HepG2 (cell line): ENCODE measurements at regions not wholly inside any gene's neighbourhood (a gene's known extent, or its start where the extent isn't known, plus 50 kb on each side); places are given as distances from the start of the nearest gene placed in this dataset.

Experiments
- ATAC-seq: fragments of 200-7000 bp; cut with Tn5 transposase; 3 replicates; pipeline ENCODE4 v1.9.1; 2020; ENCODE audit warnings: mild to moderate bottlenecking, moderate library complexity
- BruUV-seq: library from RNA; stranded (reverse); fragments of 400-500 nt; replicated peaks from 2 replicates; lab custom pipeline; 2021; lab: Mats Ljungman, UMichigan
- CTCF ChIA-PET: fragments of 300-600 bp; formaldehyde crosslinking; extraction: SDS; loops from one replicate; lab custom pipeline; 2021; ENCODE audit warnings: low total read pairs, inconsistent platforms, low intra/inter-chr PET ratio; lab: Yijun Ruan, JAX
- POLR2A ChIA-PET: fragments of 350-600 bp; sonication (Branson Sonifier 250); formaldehyde crosslinking; loops from one replicate; lab custom pipeline; 2020; ENCODE audit warnings: antibody characterized with exemption, inconsistent platforms; lab: Yijun Ruan, JAX
- DNase-seq: peaks from one replicate; pipeline ENCODE4 v3.0.0-alpha.2; 2015; ENCODE audit warnings: low spot score
- FAIRE-seq: peaks from 3 replicates; lab custom pipeline; 2011; peaks lifted over from hg19 to GRCh38; lab: Jason Lieb, UNC
- H2AFZ ChIP-seq: one replicate; pipeline ENCODE4 v1.6.1; 2011; ENCODE audit warnings: low read length, inconsistent platforms
- H3K27ac ChIP-seq: fragments of 300-600 bp; 3 replicates; pipeline ENCODE4 v1.8.0; 2011; ENCODE audit warnings: mixed run types, mild to moderate bottlenecking, mixed read lengths, low read length, inconsistent platforms; ENCODE audit not compliant: insufficient read depth; ENCODE audit errors: extremely low read length
- H3K27me3 ChIP-seq, 2 experiments: fragments of 200-600 bp in 1 of 2; 2 replicates in 1 of 2; 3 replicates in 1 of 2; pipeline versions ENCODE4 v1.6.0 to v1.8.0; 2011; ENCODE audit warnings: low read length in 2 of 2, mild to moderate bottlenecking in 2 of 2, moderate library complexity in 2 of 2, inconsistent platforms in 1 of 2; ENCODE audit not compliant: insufficient read depth in 2 of 2, control insufficient read depth in 1 of 2
- H3K36me3 ChIP-seq, 2 experiments: fragments of 200-600 bp in 1 of 2; replicated peaks in 1 of 2; 2 replicates in 1 of 2; 3 replicates in 1 of 2; pipeline versions ENCODE4 v1.5.1 to v1.8.0; 2011; ENCODE audit warnings: low read length in 2 of 2, inconsistent platforms in 1 of 2; ENCODE audit not compliant: insufficient read depth in 2 of 2, control insufficient read depth in 1 of 2
- H3K4me1 ChIP-seq: 2 replicates; pipeline ENCODE4 v1.5.1; 2012; ENCODE audit warnings: low read length, inconsistent platforms; ENCODE audit not compliant: insufficient read depth
- H3K4me2 ChIP-seq: 2 replicates; pipeline ENCODE4 v1.6.0; 2011; ENCODE audit warnings: low read depth, low read length, inconsistent platforms
- H3K4me3 ChIP-seq, 3 experiments: fragments of 200-600 bp in 1 of 3; sonication (generic), shearing (Covaris generic) in 1 of 3; replicated peaks in 1 of 3; 2 replicates each; pipeline ENCODE4 v1.5.1; 2011 to 2016; ENCODE audit warnings: low read length in 3 of 3, inconsistent platforms in 2 of 3, low read depth in 2 of 3, mild to moderate bottlenecking in 2 of 3, control low read depth in 1 of 3, mixed read lengths in 1 of 3; ENCODE audit not compliant: insufficient read depth in 1 of 3
- H3K79me2 ChIP-seq: one replicate; pipeline ENCODE4 v1.6.1; 2011; ENCODE audit warnings: low read length, inconsistent platforms; ENCODE audit not compliant: insufficient read depth
- H3K9ac ChIP-seq: 2 replicates; pipeline ENCODE4 v1.6.0; 2011; ENCODE audit warnings: mild to moderate bottlenecking, low read depth, low read length, inconsistent platforms; ENCODE audit not compliant: insufficient read depth
- H3K9me3 ChIP-seq: 2 replicates; pipeline ENCODE4 v1.5.1; 2012; ENCODE audit warnings: mild to moderate bottlenecking, low read length
- H4K20me1 ChIP-seq: 2 replicates; pipeline ENCODE4 v1.6.0; 2011; ENCODE audit warnings: inconsistent platforms, mild to moderate bottlenecking, low read length, moderate library complexity; ENCODE audit not compliant: insufficient read depth
- ATAD3A ChIP-seq: sonication (generic); formaldehyde crosslinking; IDR thresholded peaks from 2 replicates; pipeline ENCODE4 v1.4.0; 2020; ENCODE audit warnings: missing genetic modification reagents
- CREM ChIP-seq, 2 experiments: sonication (generic) in 1 of 2; formaldehyde crosslinking in 1 of 2; IDR thresholded peaks; 2 replicates each; pipeline versions ENCODE4 v1.4.0 to v1.6.1; 2016 to 2020; ENCODE audit warnings: antibody characterized with exemption in 1 of 2, mild to moderate bottlenecking in 1 of 2, missing genetic modification reagents in 1 of 2
- KAT8 ChIP-seq: IDR thresholded peaks from 2 replicates; pipeline ENCODE4 v1.6.1; 2016; ENCODE audit warnings: missing genetic modification reagents, missing compliant biosample characterization
- KMT2A ChIP-seq: sonication (generic); formaldehyde crosslinking; IDR thresholded peaks from 2 replicates; pipeline ENCODE4 v1.4.0; 2020; ENCODE audit warnings: missing genetic modification reagents
- NFATC3 ChIP-seq: sonication (generic); formaldehyde crosslinking; IDR thresholded peaks from 2 replicates; pipeline ENCODE4 v1.5.1; 2020; ENCODE audit warnings: mild to moderate bottlenecking, missing genetic modification reagents
- NONO ChIP-seq, 2 experiments: fragments of 450-650 bp in 1 of 2; sonication (generic) in 1 of 2; formaldehyde crosslinking in 1 of 2; IDR thresholded peaks in 1 of 2; conservative IDR thresholded peaks in 1 of 2; 2 replicates each; pipeline versions ENCODE4 v1.6.1 to v1.8.0; 2017 to 2022; ENCODE audit warnings: mild to moderate bottlenecking in 1 of 2, missing genetic modification reagents in 1 of 2, moderate library complexity in 1 of 2
- ONECUT2 ChIP-seq: sonication (generic); formaldehyde crosslinking; IDR thresholded peaks from 2 replicates; pipeline ENCODE4 v1.4.0; 2020; ENCODE audit warnings: missing genetic modification reagents
- PCBP2 ChIP-seq: fragments of 200-400 bp; formaldehyde crosslinking; optimal IDR thresholded peaks from 2 replicates; pipeline ENCODE3; 2018; ENCODE audit warnings: low read length, low read depth; ENCODE audit not compliant: poor library complexity, severe bottlenecking
- RAD51 ChIP-seq: fragments of 450-650 bp; IDR thresholded peaks from 2 replicates; pipeline ENCODE4 v1.6.1; 2016; ENCODE audit warnings: borderline replicate concordance
- REXO4 ChIP-seq: sonication (generic); formaldehyde crosslinking; IDR thresholded peaks from 2 replicates; pipeline ENCODE4 v1.8.0; 2022; ENCODE audit warnings: missing genetic modification reagents, mild to moderate bottlenecking, borderline replicate concordance
- SALL2 ChIP-seq: sonication (generic); formaldehyde crosslinking; IDR thresholded peaks from 2 replicates; pipeline ENCODE4 v1.8.1; 2023; ENCODE audit warnings: mild to moderate bottlenecking, missing genetic modification reagents, inconsistent platforms
- YEATS4 ChIP-seq: sonication (generic); formaldehyde crosslinking; IDR thresholded peaks from 2 replicates; pipeline ENCODE4 v1.4.0; 2020; ENCODE audit warnings: missing genetic modification reagents, borderline replicate concordance
- ZNF256 ChIP-seq: sonication (generic); formaldehyde crosslinking; conservative IDR thresholded peaks from 2 replicates; pipeline ENCODE4 v1.4.0; 2020; ENCODE audit warnings: missing genetic modification reagents
- ZNF567 ChIP-seq: sonication (generic); formaldehyde crosslinking; IDR thresholded peaks from 2 replicates; pipeline ENCODE4 v1.8.1; 2023; ENCODE audit warnings: mild to moderate bottlenecking, missing genetic modification reagents, borderline replicate concordance
- ZNF615 ChIP-seq: sonication (generic); formaldehyde crosslinking; IDR thresholded peaks from 2 replicates; pipeline ENCODE4 v1.5.0; 2020; ENCODE audit warnings: mild to moderate bottlenecking, missing genetic modification reagents, borderline replicate concordance
- WGBS: methylation state at CpG from one replicate; pipeline ENCODE4 v1.1.6; 2017; ENCODE audit warnings: low lambda C conversion rate; 5-methylcytosine and 5-hydroxymethylcytosine counted together
- in situ Hi-C: cut with HindIII; loops from 2 replicates; pipeline ENCODE4 v1.10.0; 2017; ENCODE audit warnings: low pct_unique_long_range_greater_than_20kb; ENCODE audit not compliant: extremely low pct_ligation_motif_present
- intact Hi-C: fragments of 100-400 bp; cut with micrococcal nuclease; formaldehyde crosslinking; loops from one replicate; pipeline ENCODE4 v1.10.0; 2022; ENCODE audit not compliant: unreplicated experiment
- TF ChIP-seq, protein P1 (sequence below): sonication (generic); formaldehyde crosslinking; IDR thresholded peaks from 2 replicates; pipeline ENCODE4 v1.4.0; 2020; ENCODE audit warnings: mild to moderate bottlenecking, missing genetic modification reagents
- TF ChIP-seq, protein P2 (sequence below): sonication (generic); formaldehyde crosslinking; IDR thresholded peaks from 2 replicates; pipeline ENCODE4 v1.5.0; 2020; ENCODE audit warnings: missing genetic modification reagents, mild to moderate bottlenecking, borderline replicate concordance
- TF ChIP-seq, protein P3 (sequence below): sonication (generic); formaldehyde crosslinking; IDR thresholded peaks from 2 replicates; pipeline ENCODE4 v1.5.0; 2020; ENCODE audit warnings: mild to moderate bottlenecking, missing genetic modification reagents

DNA sequence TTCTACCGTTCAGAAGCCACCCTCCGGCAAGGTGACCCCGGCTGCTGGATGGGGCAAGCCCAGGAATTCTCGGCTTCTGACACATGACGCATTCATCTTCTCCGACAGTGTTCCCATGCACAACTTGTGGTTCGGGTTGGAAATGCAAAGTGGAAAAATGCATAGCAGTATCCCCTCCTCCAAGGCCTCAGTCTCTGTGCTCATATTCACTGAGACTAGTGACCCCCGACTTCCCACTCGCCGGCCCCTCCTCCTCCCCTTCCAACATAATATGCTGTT is 70.0 kb upstream of the NTM start:
- DNase-seq (no peak), ATAC-seq (no peak), FAIRE-seq (no peak)
- Histone ChIP-seq H3K79me2 (no peaks in the 10 kb centered on the region), H3K4me2 (no peak overlapping the region), H3K27me3 (peaks cover 0 to 45% of the 10 kb centered on the region in 2 experiments; a peak in 3 of 5 replicates), H3K36me3 (no peaks in the 10 kb centered on the region), H3K4me1 (no peaks in the 10 kb centered on the region), H2AFZ (no peak overlapping the region), H4K20me1 (no peaks in the 10 kb centered on the region), H3K27ac (no peak overlapping the region), H3K4me3 (no peak overlapping the region), H3K9me3 (no peaks in the 10 kb centered on the region), H3K9ac (no peak overlapping the region)
- BruUV-seq = no TSS peak
- intact Hi-C loops (no loop called here), in situ Hi-C loops (no loop called here)
- POLR2A ChIA-PET = no interaction called here
- TF ChIP-seq ONECUT2 (no peak), SALL2 (CRISPR knock-in tag) (no peak), YEATS4 (CRISPR knock-in tag) (no peak), CREM (IDR thresholded peaks at IDR 0.05) (no peak), CREM (CRISPR knock-in tag; IDR thresholded peaks at IDR 0.05) (no peak), KMT2A (CRISPR knock-in tag) (no peak), ATAD3A (CRISPR knock-in tag) (no peak), NFATC3 (CRISPR knock-in tag) (no peak), REXO4 (CRISPR knock-in tag) (no peak), KAT8 (no peak), ZNF567 (no peak), NONO (IDR thresholded peaks at IDR 0.05) (no peak), NONO (CRISPR knock-in tag; conservative IDR thresholded peaks at IDR 0.05) (no peak), RAD51 (no peak), PCBP2 (no peak), ZNF256 (no peak), ZNF615 (no peak)
- TF ChIP-seq, protein P1, sequence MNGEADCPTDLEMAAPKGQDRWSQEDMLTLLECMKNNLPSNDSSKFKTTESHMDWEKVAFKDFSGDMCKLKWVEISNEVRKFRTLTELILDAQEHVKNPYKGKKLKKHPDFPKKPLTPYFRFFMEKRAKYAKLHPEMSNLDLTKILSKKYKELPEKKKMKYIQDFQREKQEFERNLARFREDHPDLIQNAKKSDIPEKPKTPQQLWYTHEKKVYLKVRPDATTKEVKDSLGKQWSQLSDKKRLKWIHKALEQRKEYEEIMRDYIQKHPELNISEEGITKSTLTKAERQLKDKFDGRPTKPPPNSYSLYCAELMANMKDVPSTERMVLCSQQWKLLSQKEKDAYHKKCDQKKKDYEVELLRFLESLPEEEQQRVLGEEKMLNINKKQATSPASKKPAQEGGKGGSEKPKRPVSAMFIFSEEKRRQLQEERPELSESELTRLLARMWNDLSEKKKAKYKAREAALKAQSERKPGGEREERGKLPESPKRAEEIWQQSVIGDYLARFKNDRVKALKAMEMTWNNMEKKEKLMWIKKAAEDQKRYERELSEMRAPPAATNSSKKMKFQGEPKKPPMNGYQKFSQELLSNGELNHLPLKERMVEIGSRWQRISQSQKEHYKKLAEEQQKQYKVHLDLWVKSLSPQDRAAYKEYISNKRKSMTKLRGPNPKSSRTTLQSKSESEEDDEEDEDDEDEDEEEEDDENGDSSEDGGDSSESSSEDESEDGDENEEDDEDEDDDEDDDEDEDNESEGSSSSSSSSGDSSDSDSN (CRISPR knock-in tag) = no peak
- TF ChIP-seq, protein P2, sequence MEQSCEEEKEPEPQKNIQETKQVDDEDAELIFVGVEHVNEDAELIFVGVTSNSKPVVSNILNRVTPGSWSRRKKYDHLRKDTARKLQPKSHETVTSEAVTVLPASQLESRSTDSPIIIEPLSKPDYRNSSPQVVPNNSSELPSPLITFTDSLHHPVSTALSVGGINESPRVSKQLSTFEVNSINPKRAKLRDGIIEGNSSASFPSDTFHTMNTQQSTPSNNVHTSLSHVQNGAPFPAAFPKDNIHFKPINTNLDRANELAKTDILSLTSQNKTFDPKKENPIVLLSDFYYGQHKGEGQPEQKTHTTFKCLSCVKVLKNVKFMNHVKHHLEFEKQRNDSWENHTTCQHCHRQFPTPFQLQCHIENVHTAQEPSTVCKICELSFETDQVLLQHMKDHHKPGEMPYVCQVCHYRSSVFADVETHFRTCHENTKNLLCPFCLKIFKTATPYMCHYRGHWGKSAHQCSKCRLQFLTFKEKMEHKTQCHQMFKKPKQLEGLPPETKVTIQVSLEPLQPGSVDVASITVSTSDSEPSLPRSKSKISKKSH = no peak
- TF ChIP-seq, protein P3, sequence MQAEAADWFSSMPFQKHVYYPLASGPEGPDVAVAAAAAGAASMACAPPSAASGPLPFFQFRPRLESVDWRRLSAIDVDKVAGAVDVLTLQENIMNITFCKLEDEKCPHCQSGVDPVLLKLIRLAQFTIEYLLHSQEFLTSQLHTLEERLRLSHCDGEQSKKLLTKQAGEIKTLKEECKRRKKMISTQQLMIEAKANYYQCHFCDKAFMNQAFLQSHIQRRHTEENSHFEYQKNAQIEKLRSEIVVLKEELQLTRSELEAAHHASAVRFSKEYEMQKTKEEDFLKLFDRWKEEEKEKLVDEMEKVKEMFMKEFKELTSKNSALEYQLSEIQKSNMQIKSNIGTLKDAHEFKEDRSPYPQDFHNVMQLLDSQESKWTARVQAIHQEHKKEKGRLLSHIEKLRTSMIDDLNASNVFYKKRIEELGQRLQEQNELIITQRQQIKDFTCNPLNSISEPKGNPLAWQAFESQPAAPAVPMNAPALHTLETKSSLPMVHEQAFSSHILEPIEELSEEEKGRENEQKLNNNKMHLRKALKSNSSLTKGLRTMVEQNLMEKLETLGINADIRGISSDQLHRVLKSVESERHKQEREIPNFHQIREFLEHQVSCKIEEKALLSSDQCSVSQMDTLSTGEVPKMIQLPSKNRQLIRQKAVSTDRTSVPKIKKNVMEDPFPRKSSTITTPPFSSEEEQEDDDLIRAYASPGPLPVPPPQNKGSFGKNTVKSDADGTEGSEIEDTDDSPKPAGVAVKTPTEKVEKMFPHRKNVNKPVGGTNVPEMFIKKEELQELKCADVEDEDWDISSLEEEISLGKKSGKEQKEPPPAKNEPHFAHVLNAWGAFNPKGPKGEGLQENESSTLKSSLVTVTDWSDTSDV (CRISPR knock-in tag) = no peak
- CTCF ChIA-PET = no interaction called here
- WGBS = 26% methylated on average over 9 of the region's 10 CpGs
